Activated CD8-positive, alpha-beta memory T cell treated with anti-CD3 and anti-CD28 coated beads, Interleukin-2, amount 50 U/mL, for 4 hours (primary cell): ENCODE measurements at regions not wholly inside any gene's neighbourhood (a gene's known extent, or its start where the extent isn't known, plus 50 kb on each side); places are given as distances from the start of the nearest gene placed in this dataset.
"Not testable (repeated sequence)": the region's sequence is repeated elsewhere in the genome, so short reads cannot be mapped to it uniquely, and the experiment has no call there.

Experiments
- DNase-seq: peaks from one replicate; pipeline ENCODE4 v3.0.0-alpha.2; 2020

GRCh38 chr4:111930659-111931058 lies 214.6 kb upstream of the FAM241A start:
- no peak for DNase-seq

GRCh38 chr4:111933703-111934102 lies 211.6 kb upstream of the FAM241A start:
- DNase-seq, result no peak

- no peak for DNase-seq
Measured at GRCh38 chr4:111934314-111934713, 210.9 kb upstream of the FAM241A start.

GRCh38 chr4:111937368-111937767 lies 207.9 kb upstream of the FAM241A start:
- DNase-seq, result no peak

GRCh38 chr4:111941957-111942356 lies 203.3 kb upstream of the FAM241A start:
- DNase-seq, result no peak

GRCh38 chr4:111943796-111944203 lies 201.5 kb upstream of the FAM241A start:
- DNase-seq, result no peak

- DNase-seq, result no peak
Measured at GRCh38 chr4:111945014-111945413, 200.2 kb upstream of the FAM241A start.

- no peak for DNase-seq
Measured at GRCh38 chr4:111946800-111947199, 198.5 kb upstream of the FAM241A start.

GRCh38 chr4:111952688-111953087 lies 192.6 kb upstream of the FAM241A start:
- DNase-seq, result no peak

- DNase-seq, result no peak
Measured at GRCh38 chr4:111954550-111954949, 190.7 kb upstream of the FAM241A start.

GRCh38 chr4:111955001-111955400 lies 190.3 kb upstream of the FAM241A start:
- DNase-seq, result no peak

- no peak for DNase-seq
Measured at GRCh38 chr4:111957116-111957515, 188.1 kb upstream of the FAM241A start.

- no peak for DNase-seq
Measured at GRCh38 chr4:111957997-111958396, 187.3 kb upstream of the FAM241A start.

- no peak for DNase-seq
Measured at GRCh38 chr4:111959222-111959621, 186.0 kb upstream of the FAM241A start.

- DNase-seq, result no peak
Measured at GRCh38 chr4:111960241-111960667, 185.0 kb upstream of the FAM241A start.

- DNase-seq, result not testable (repeated sequence)
Measured at GRCh38 chr4:111961026-111961425, 184.2 kb upstream of the FAM241A start.

- DNase-seq, result no peak
Measured at GRCh38 chr4:111961809-111962208, 183.4 kb upstream of the FAM241A start.

- DNase-seq, result no peak
Measured at GRCh38 chr4:111963158-111963700, 182.0 kb upstream of the FAM241A start.

- no peak for DNase-seq
Measured at GRCh38 chr4:111977419-111977965, 167.8 kb upstream of the FAM241A start.

GRCh38 chr4:111979921-111980320 lies 165.3 kb upstream of the FAM241A start:
- DNase-seq, result no peak

GRCh38 chr4:111982089-111982488 lies 163.2 kb upstream of the FAM241A start:
- DNase-seq, result no peak

GRCh38 chr4:111984169-111984819 lies 161.0 kb upstream of the FAM241A start:
- DNase-seq, result no peak

GRCh38 chr4:111985426-111985825 lies 159.8 kb upstream of the FAM241A start:
- no peak for DNase-seq

- no peak for DNase-seq
Measured at GRCh38 chr4:111986095-111986494, 159.2 kb upstream of the FAM241A start.

- no peak for DNase-seq
Measured at GRCh38 chr4:111988514-111988913, 156.7 kb upstream of the FAM241A start.
